T-helper 1 cell treated with Interleukin-12 subunit alpha and Interleukin-12 subunit beta and Interleukin-4 antibody, amounts not matched to agents 30 ng/mL and 1 ng/mL, for 36 hours (primary cell): ENCODE measurements at regions not wholly inside any gene's neighbourhood (a gene's known extent, or its start where the extent isn't known, plus 50 kb on each side); places are given as distances from the start of the nearest gene placed in this dataset.
"Not testable (repeated sequence)": the region's sequence is repeated elsewhere in the genome, so short reads cannot be mapped to it uniquely, and the experiment has no call there.

Experiments
- intact Hi-C: fragments of 100-400 bp; cut with micrococcal nuclease; formaldehyde crosslinking; loops from one replicate; pipeline ENCODE4 v1.15.1; 2024

- intact Hi-C loops: no loop called here
Observed at GRCh38 chr6:90712114-90712513, 125.2 kb upstream of the MAP3K7 start.

DNA sequence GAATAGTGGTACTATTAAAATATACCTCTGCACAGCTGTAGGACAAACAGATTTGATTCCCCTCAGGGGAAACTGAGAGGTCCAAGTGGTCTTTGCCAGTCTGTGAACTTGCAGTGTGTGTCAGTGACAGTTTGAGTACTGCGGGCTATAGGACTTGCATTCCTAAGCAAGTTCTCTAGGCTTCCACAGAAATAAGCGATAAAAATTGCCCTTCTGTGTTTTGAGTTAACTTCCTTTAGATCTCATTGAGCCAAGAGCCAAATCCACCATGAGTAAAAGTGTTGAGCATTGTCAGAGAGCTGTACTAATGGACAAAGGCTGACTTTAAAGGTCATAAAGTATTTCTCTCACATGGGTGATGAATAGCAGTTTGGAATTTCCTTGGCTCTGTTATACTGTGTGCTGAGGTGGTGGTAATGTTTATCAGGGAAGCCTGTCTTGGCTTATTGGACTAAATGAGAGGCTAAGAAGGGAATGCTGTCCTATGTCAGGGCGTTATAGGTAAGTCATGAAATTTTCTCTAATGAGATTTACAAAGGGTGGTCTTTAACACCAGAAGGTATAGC is 122.6 kb upstream of the MAP3K7 start:
- intact Hi-C loops: no loop called here

GRCh38 chr6:90708206-90708737 is 121.4 kb upstream of the MAP3K7 start:
- intact Hi-C loops: no loop called here

GRCh38 chr6:90707246-90707645 is 120.4 kb upstream of the MAP3K7 start:
- intact Hi-C loops: no loop called here

DNA sequence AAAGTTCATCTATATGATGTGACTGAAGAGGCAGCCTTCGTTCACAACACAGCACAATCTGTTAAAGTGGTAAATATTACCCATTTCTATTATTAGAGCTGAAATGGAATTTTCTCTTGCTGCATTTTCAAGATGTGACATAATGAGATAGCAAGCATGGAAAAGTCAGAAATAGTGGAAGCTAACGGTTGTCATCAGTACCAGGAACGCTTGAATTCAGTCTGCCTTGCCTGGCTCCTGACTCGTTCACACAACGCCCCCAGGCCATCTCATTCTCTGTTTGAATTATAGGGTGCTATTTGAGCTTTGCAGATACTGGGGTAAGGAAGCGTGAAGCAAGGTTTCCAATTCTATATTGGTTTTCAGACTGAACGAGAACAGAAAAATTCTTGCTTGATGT is 116.5 kb upstream of the MAP3K7 start:
- intact Hi-C loops: no loop called here

DNA sequence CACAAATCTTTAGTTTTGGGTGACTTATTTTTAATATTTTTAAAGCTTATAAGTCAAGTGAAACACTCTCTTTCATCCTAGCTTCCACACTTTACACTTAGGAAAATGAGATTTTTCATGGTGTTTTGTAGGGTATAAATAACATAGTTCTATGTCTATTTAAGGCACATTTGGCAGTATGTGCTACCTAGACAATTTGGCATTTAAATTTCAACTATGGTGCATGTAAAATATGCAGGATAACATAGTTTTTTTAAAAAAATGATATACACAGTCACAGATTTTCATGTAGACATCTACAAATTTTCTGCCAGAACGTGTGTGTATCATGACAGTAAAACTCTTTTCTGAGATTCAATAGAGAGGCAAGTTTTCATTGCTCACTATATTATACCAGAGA is 115.1 kb upstream of the MAP3K7 start:
- intact Hi-C loops: no loop called here

- intact Hi-C loops: no loop called here
Observed at GRCh38 chr6:90701146-90701781, 114.4 kb upstream of the MAP3K7 start.

DNA sequence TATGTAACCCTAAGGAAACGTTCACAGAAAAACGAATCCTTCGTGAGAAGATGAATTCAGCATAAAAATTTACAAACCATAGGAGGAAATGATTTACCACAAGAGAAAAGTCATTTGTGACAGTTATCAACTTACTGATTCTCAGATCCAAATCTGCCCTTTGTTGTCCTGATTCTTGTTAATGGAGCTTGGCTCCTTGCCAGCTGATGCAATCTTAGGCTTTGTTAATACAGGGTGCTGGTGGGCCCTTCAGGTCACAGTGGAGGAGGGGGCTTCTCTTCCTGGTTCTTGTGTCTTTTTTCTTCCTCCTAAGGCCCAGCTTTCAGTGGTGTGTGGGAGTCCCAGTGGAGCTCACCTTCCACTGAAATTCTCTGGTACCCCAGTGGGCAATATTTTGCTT is 108.4 kb upstream of the MAP3K7 start:
- intact Hi-C loops: no loop called here

GRCh38 chr6:90694802-90695201 is 107.9 kb upstream of the MAP3K7 start:
- intact Hi-C loops: no loop called here

- intact Hi-C loops: no loop called here
Observed at GRCh38 chr6:90691823-90692222, 105.0 kb upstream of the MAP3K7 start.

DNA sequence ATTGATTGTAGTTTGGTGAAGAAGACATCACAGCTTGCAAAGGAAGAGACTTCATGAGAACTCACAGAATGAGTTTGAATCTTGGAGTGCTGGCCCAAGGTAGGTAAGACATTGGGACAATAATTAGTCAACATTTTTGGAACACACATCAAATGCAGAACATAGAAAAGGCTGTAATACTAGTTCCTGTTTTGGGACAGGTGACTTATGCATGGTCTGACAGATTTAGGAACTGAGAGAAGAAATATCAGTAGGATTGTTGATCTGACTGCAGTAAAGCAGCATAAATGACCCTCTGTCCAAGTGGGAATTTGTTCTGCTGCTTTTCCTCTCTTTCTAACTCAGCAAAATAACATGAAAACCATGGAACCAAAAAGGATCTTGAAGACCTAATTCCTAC is 102.3 kb upstream of the MAP3K7 start:
- intact Hi-C loops: no loop called here

DNA sequence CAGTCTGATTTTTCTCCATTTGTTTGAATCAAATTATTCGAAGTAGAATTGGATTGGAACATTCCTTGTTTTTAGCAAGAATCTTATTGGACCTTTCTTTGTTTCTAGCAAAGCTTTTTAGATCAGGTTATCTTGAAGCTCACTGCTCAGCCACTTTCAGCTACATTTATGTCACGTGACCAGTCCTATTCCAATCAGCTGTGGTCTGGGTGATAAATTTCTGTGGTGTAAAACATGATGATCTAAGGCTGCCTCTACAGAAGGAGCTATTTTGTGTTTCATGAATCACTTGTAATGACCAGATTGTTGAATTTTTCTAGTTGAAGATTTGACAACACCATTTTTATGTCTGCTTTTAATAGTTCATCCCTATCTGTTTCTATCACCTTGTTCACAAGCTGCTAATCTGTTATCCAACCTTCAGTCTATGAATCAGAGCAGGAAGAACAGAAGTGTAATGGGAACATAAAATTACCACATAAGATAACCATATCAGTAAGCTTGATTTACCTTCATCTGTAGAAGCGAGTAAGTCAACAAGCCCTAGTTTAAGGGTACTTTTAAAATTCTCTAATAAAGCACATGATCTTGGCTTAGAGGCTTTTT is 101.0 kb upstream of the MAP3K7 start:
- intact Hi-C loops: no loop called here

GRCh38 chr6:90681863-90682262 is 95.0 kb upstream of the MAP3K7 start:
- intact Hi-C loops: no loop called here

DNA sequence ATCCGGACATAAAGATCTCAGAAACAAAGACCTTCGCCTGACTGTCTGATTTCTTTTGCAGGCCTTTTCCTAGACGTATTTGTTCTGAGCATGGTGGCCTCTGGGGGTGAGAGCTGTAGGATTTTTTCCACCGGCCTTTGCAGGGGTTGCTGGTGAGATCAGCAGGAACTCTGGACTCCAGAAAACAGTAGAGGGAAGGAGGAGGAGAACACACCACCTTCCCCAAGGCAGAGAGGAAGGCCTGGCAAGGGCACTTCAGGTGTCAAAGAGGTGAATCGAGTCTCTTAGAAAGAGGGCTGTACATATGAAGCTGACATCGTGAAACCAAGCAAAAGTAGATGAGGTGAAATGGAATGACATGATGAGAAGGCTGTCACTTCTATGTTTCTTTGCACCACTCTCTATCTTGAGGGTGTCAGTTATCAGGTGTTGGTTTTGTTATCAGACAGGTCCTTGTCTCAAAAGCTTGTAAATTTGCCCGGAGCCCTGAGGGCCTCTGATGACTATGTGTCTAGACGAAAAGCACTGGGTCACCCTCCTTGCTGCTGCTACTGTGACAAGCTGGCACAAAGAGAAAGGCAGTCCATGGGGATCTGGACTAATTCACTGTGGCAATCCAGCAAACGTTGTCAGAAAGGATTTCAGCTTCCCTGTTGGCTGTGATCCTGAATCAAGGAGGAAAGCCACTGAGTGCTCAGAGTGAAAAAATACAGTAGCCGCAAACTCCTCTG is 91.3 kb upstream of the MAP3K7 start:
- intact Hi-C loops: no loop called here

DNA sequence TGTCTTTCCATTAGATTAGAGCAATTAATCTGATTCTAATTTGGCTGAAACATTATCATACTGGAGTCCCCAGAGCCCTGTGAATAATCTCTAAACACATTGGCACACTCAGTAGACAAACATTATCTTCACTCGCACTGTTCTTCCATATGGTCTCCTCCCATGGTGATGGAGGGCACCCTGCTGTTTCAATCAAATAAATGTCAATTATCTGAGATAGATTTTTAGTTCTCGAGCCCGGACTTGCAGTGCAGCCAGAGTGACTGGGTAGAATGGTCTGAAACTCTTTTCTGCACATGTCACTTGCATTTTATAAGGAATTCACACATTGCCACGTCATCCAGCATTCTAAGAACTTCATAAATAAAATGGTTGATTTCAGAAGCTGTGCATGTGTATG is 90.6 kb upstream of the MAP3K7 start:
- intact Hi-C loops: no loop called here

DNA sequence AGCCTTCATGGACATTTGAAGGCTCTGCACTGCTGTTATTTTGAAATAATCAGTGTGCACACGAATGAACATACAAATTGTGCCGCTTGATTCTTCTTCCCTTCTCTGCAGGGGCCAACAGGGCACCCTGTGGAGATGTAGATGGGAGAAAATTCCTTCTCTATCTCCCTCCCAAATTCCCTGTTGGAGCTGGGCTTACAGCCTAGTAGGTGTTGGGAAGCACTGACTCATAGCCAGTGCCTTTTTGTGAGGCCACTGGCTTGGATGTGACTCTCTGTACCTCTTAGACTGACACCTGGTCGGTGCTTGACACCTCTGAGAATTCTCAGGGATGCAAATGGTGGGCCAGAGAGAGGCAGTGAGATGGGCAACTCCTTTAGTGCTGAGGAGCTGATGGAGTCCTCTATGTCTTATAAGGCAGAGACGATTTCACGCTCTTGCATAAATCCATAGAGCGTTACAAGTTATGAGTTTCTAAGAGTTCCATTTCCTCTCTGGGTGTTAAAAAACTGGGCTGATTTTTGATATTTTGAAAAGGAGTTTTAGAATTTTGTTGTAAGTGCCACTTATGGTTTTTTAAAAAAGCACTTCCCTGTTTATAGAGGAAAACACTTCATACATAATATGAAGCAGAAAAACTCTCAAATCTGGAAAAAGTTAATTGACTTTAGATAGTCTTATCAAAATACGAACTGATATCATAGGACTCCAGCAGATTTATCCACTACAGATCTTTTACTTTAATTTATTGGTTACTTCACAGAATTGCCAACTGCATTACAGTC is 89.8 kb upstream of the MAP3K7 start:
- intact Hi-C loops: no loop called here

GRCh38 chr6:90675107-90675506 is 88.2 kb upstream of the MAP3K7 start:
- intact Hi-C loops: not testable (repeated sequence)

GRCh38 chr6:90674077-90674476 is 87.2 kb upstream of the MAP3K7 start:
- intact Hi-C loops: not testable (repeated sequence)

DNA sequence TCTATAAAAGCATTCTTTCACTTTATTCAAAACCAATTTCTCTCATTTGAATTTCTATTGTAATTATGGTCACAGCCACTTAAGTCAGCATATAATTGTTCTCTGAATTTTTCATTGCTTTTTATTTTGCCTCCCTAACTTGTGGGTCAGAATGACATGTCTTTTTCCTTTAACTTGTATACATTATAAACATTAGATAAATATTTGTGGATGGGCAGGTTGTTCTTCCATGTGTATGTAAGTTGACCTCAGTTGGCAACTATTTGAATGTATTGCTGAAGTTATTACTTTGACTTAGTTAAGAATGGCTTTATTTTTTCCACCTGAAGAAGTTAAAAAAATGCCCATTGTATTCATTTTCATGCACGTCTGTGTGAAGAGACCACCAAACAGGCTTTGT is 83.0 kb upstream of the MAP3K7 start:
- intact Hi-C loops: no loop called here

DNA sequence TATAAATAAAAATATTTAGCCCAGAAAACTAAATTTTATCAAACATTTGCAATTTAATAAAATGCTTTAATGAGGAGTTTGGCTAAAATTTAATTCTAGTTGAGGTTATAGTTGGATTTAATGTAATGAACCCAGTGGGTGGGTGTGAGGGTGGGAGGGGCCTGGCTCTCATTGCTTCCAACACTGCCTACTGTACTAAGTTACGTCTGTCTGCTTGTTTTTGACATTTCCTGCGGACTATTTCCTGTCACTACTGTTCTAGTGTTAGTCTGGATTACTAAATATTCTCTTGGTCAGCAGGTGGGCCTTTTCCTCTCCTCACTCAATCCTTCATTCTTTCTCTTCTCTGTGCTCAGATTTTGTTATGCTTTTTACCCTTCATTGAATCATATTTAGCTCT is 82.5 kb upstream of the MAP3K7 start:
- intact Hi-C loops: no loop called here

DNA sequence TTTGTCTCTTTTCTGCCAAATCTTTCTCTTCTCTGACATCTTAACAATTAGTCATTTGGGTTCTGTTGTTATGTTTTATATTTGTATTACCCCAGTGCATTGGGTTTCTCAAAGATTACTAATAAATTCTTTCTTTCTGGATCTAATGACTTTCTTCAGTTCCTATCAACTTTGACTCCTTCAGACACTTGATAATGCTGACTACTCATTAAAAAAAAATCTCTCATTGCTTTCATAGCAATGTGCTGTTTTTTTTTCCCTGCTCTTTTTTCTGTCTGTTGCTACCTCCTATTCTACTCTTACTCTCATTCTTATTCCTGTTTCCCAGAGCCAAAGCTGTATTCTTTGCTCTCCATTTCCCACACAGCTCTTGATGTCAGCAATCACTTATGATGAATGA is 81.3 kb upstream of the MAP3K7 start:
- intact Hi-C loops: no loop called here

DNA sequence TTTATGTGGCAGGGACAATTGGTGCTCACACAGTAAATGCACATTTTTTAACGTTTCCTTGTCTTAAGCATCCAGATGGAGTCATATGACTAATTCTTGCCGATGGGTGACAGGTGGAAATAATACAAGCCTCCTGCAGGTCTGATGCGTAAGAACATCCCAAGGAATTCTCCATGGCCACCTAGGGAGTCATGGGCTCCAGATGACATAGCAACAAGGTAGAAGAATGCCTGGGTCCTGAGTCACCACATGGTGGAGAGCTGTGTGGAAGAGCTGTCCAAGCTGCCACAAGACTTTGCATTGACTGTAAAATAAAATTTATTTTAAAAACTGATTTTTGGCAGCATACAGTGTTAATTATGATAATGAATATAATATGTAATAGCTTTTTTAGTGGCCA is 77.0 kb upstream of the MAP3K7 start:
- intact Hi-C loops: no loop called here
